H1 (cell line): ENCODE measurements at regions not wholly inside any gene's neighbourhood (a gene's known extent, or its start where the extent isn't known, plus 50 kb on each side); places are given as distances from the start of the nearest gene placed in this dataset.

Experiments
- RAD21 ChIP-seq, 2 experiments: IDR thresholded peaks in 1 of 2; conservative IDR thresholded peaks in 1 of 2; 2 replicates each; pipeline ENCODE4 v1.6.1; 2011; ENCODE audit warnings: low read depth in 2 of 2, low read length in 2 of 2, improper control_type of control experiment in 1 of 2, inconsistent platforms in 1 of 2, mild to moderate bottlenecking in 1 of 2, moderate library complexity in 1 of 2
- TAF1 ChIP-seq: IDR thresholded peaks from 2 replicates; pipeline ENCODE4 v1.6.1; 2011; ENCODE audit warnings: mild to moderate bottlenecking, low read depth, low read length
- ZNF274 ChIP-seq: IDR thresholded peaks from 2 replicates; pipeline ENCODE4 v1.7.0; 2012; ENCODE audit warnings: low read length, borderline replicate concordance; ENCODE audit errors: extremely low read depth
- TF ChIP-seq, protein P1 (sequence below), 3 experiments: IDR thresholded peaks; 1 replicate in 2 of 3; 2 replicates in 1 of 3; pipeline versions ENCODE4 v1.5.1 to v1.6.1; 2011; ENCODE audit warnings: low read length in 3 of 3, mild to moderate bottlenecking in 3 of 3, inconsistent platforms in 2 of 3, low read depth in 1 of 3, moderate library complexity in 1 of 3; ENCODE audit not compliant: insufficient read depth in 1 of 3; ENCODE audit errors: control extremely low read depth in 1 of 3
- TF ChIP-seq, protein P2 (sequence below): IDR thresholded peaks from 2 replicates; pipeline ENCODE4 v1.6.1; 2012; ENCODE audit warnings: inconsistent platforms

DNA sequence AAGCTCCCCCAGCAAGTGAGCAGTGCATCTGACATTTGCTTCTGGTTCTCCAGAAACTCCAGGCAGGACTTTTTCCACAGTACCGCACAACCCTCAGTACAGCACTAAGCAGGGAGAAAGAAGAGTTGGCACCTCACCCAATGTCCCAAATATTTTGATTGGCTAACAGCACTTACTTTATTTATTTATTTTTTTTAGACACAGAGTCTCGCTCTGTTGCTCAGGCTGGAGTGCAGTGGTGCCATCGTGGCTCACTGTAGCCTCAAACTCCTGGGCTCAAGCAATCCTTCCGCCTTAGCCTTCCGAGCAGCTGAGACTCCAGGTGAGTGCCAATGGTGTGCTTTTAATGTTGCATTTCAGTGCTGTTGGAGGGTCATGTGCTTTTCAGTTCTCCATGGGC lies 200.3 kb upstream of the ZMIZ1 start:
- TF ChIP-seq RAD21 (IDR thresholded peaks at IDR 0.05 in 1 of 2, conservative IDR thresholded peaks at IDR 0.05 in 1 of 2; ENCODE audit: low read depth in 2 of 2, low read length in 2 of 2) (no peak), TAF1 (no peak), ZNF274 (no peak)
- TF ChIP-seq, protein P1, sequence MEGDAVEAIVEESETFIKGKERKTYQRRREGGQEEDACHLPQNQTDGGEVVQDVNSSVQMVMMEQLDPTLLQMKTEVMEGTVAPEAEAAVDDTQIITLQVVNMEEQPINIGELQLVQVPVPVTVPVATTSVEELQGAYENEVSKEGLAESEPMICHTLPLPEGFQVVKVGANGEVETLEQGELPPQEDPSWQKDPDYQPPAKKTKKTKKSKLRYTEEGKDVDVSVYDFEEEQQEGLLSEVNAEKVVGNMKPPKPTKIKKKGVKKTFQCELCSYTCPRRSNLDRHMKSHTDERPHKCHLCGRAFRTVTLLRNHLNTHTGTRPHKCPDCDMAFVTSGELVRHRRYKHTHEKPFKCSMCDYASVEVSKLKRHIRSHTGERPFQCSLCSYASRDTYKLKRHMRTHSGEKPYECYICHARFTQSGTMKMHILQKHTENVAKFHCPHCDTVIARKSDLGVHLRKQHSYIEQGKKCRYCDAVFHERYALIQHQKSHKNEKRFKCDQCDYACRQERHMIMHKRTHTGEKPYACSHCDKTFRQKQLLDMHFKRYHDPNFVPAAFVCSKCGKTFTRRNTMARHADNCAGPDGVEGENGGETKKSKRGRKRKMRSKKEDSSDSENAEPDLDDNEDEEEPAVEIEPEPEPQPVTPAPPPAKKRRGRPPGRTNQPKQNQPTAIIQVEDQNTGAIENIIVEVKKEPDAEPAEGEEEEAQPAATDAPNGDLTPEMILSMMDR (IDR thresholded peaks at IDR 0.05; ENCODE audit: control extremely low read depth in 1 of 3, insufficient read depth in 1 of 3, low read depth in 1 of 3, low read length in 3 of 3) = no peak
- TF ChIP-seq, protein P2, sequence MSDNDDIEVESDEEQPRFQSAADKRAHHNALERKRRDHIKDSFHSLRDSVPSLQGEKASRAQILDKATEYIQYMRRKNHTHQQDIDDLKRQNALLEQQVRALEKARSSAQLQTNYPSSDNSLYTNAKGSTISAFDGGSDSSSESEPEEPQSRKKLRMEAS = no peak
